ENCODE measurements at regions not wholly inside any gene's neighbourhood (a gene's known extent, or its start where the extent isn't known, plus 50 kb on each side); places are given as distances from the start of the nearest gene placed in this dataset.

DNA sequence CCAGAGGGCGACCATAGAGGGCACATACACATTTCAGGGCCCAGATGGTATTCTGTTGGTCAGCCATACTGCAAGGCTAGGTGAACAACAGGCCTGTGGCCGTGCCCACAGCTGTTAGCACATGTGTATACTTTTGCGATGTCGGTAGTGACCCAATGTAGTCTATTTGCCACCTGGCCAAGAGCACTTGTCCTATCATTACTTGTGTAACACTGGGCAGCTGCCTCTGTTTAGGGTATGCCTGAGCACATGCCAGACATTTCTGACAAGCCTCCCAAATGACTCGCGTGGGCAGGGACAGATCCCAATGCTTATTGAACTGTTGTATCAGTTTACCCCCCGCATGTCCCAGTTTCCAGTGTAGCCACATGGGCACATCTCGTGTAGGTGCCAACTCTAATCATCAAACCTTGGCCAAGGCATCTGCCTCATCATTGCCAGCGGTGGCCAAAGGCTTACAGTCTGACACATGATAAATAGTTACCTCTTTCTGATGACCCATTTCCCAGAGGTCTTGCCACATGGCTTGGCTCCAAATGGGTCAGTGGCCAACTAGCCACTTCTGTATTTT is 74.4 kb upstream of the FBXL4 start:
- no peak for TF ChIP-seq Cebpa-rat (IDR thresholded peaks at IDR 0.05)
- no peak overlapping the region for H3K9ac ChIP-seq
- H3K4me3 ChIP-seq: no peak overlapping the region
- H3K9me3 ChIP-seq: peaks cover 31% of the 10 kb centered on the region
- no peaks in the 10 kb centered on the region for H3K4me1 ChIP-seq
- H3K4me2 ChIP-seq: no peak overlapping the region
- no peaks in the 10 kb centered on the region for H3K36me3 ChIP-seq
- H4K20me1 ChIP-seq: no peaks in the 10 kb centered on the region
- no peaks in the 10 kb centered on the region for H3K27me3 ChIP-seq
- H3K27ac ChIP-seq: no peak overlapping the region

DNA sequence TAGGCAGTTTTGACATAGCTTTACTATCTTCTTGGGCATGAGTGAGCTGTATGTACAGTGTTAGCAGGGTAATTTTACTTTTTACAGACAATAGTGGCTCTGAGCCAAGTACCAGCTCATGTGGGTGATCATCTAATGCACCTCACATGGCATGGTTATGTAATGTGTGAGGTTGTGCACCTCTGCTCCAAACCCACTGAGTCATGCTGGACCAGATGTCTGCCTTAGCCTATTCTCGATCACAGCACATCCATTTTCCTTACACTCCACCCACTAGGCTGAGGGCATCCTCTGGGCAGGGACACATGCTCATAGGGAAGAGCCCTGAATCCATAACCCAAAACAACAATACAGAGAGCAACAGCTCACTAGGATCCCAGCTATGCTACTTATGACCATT is 71.6 kb upstream of the FBXL4 start:
- H3K9me3 ChIP-seq: peaks cover 3% of the 10 kb centered on the region; the same call in 1 of the 2 replicates
- no peak for TF ChIP-seq Cebpa-rat (IDR thresholded peaks at IDR 0.05)

DNA sequence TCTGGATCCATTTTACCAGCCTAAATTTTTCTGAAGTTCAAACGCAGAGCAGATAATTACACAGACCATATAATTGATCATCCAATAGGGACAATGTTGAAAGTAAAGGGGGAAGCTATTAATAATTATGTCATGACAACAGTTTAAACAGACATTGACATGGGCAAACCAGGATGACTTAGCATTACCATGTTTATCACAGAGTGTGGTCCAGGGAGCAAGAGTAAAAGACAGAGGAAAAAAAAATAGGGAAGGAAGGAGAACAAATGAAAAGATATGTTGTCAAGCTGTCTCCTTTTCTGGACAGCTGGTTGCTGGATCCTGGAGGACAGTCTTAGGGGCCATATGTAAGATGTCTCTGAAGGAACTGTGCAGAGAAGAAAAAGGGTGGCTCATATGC is 69.4 kb upstream of the FBXL4 start:
- no peaks in the 10 kb centered on the region for H3K27me3 ChIP-seq
- no peak overlapping the region for H3K4me2 ChIP-seq
- H3K4me3 ChIP-seq: no peak overlapping the region
- peaks cover 9% of the 10 kb centered on the region for H3K4me1 ChIP-seq
- no peaks in the 10 kb centered on the region for H3K9me3 ChIP-seq
- no peaks in the 10 kb centered on the region for H4K20me1 ChIP-seq
- no peak for TF ChIP-seq Cebpa-rat (IDR thresholded peaks at IDR 0.05)
- no peak overlapping the region for H3K9ac ChIP-seq
- no peak overlapping the region for H3K27ac ChIP-seq
- no peaks in the 10 kb centered on the region for H3K36me3 ChIP-seq

More for the DNA sequence above, 71.6 kb upstream of the FBXL4 start:
- Histone ChIP-seq H3K27ac (no peak overlapping the region), H3K4me2 (no peak overlapping the region), H3K4me3 (no peak overlapping the region), H3K27me3 (no peaks in the 10 kb centered on the region), H4K20me1 (no peaks in the 10 kb centered on the region), H3K9ac (no peak overlapping the region), H3K4me1 (peaks cover 9% of the 10 kb centered on the region), H3K36me3 (no peaks in the 10 kb centered on the region)

DNA sequence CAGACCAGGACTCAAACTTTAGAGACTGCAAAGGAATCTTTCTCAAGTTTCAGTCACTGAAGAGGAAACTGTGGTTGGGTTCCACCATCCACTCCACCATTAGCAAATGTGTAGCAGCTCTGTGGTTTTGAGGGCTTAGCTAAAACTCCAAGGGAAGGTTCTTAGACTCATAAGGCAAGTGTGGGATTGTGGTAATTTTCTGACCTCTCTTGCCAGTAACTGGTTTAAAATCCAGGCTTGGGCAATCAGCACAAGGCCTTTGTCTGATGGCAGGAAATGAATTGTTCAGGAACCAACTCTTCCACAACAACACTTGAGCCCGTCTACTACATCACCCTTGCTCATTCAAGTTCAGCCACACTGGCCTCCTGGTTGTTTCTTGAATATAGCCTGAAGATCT is 68.6 kb upstream of the FBXL4 start:
- no peak overlapping the region for H3K27ac ChIP-seq
- peaks cover 9% of the 10 kb centered on the region for H3K4me1 ChIP-seq
- H3K27me3 ChIP-seq: no peaks in the 10 kb centered on the region
- peak overlapping the region; percentile 32; the same call in 1 of the 2 replicates for H3K4me2 ChIP-seq
- H3K9me3 ChIP-seq: no peaks in the 10 kb centered on the region
- no peak overlapping the region for H3K4me3 ChIP-seq
- H3K9ac ChIP-seq: no peak overlapping the region
- no peaks in the 10 kb centered on the region for H4K20me1 ChIP-seq
- TF ChIP-seq Cebpa-rat (IDR thresholded peaks at IDR 0.05): no peak
- no peaks in the 10 kb centered on the region for H3K36me3 ChIP-seq

DNA sequence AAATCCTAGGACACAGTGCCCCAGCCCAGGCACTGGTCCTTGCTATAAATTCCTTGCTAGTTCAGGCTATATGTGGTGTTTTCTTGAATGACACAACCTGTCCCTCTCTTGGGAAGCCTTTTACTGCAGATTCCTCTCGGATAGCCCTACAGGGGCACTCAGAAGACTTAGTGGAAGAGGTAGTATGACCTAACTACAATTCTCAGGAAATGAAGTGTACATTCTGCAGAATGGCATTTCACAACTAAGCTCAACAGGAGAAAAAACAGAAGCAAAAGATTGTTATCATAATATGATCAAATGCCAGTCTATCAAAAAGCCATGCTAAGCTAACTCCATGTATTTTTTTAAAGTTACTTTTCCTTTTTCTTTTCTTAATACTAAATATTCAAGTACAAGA is 66.3 kb upstream of the FBXL4 start:
- H3K9ac ChIP-seq: no peak overlapping the region
- no peaks in the 10 kb centered on the region for H4K20me1 ChIP-seq
- H3K27me3 ChIP-seq: no peaks in the 10 kb centered on the region
- H3K4me3 ChIP-seq: no peak overlapping the region
- no peaks in the 10 kb centered on the region for H3K36me3 ChIP-seq
- H3K4me2 ChIP-seq: no peak overlapping the region
- no peak overlapping the region for H3K27ac ChIP-seq
- H3K4me1 ChIP-seq: peaks cover 9% of the 10 kb centered on the region
- H3K9me3 ChIP-seq: no peaks in the 10 kb centered on the region
- TF ChIP-seq Cebpa-rat (IDR thresholded peaks at IDR 0.05): no peak

DNA sequence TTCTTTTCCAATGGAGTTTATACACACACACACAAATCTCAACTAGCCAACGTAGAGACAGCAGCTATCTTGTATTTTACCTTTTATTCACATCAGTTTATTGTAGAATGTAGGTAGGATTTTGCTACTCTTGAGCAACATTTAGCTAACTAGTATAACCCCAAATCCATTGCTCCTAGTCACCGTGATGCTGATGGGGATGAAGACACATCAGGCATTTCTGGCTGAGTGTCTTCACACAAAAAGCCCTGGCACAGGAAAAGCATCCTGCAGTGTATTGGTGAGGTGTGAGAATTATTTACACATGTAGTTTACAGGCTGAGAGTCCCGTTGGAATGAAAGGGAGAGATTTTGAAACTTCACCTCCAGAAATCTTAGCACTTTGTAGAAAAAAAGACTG is 65.9 kb upstream of the FBXL4 start:
- Histone ChIP-seq H4K20me1 (no peaks in the 10 kb centered on the region), H3K4me3 (no peak overlapping the region), H3K9ac (no peak overlapping the region), H3K27ac (no peak overlapping the region), H3K4me1 (peaks cover 9% of the 10 kb centered on the region), H3K27me3 (no peaks in the 10 kb centered on the region), H3K4me2 (no peak overlapping the region), H3K9me3 (no peaks in the 10 kb centered on the region), H3K36me3 (no peaks in the 10 kb centered on the region)
- TF ChIP-seq Cebpa-rat (IDR thresholded peaks at IDR 0.05): no peak

DNA sequence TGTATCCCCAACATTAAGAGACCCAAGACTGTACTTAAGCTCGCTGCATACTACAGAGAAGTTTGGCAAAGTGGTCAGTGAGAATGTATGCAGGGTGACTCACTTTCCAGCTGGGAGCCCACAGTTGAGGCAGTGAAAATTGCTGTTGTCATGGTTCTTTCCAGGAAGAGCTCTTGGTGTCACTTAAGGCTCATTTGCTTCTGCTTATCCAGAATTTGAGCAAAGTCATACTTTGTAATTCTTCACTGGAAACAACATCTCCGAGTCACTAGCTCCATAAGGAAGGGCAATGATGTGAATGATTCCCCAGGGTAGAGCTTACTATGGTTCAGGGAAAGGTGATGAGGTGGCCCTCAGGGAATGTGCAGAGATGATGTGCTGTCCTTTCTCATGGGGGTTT is 65.4 kb upstream of the FBXL4 start:
- Histone ChIP-seq H3K4me1 (peaks cover 9% of the 10 kb centered on the region), H3K4me2 (no peak overlapping the region), H3K27ac (no peak overlapping the region)

DNA sequence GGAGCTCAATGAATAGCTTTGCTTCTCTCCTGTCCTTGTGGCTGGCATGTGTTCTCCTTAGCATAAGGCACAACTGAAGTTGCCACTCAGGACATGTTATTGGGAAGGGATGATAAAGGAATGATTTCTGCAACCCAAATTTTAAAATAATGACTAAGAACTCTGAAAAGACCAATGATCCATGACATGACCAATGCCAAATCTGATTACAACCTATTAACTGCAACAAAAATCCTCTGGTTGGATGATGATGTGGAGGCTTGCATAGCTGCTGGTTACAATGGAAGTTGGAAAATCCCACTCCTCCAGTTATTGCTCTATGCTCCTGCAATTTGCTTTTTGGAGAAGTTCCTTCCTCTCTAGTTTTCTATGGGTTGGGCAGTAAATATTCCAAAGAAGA is 63.4 kb upstream of the FBXL4 start:
- TF ChIP-seq Cebpa-rat (IDR thresholded peaks at IDR 0.05): no peak
- H3K9me3 ChIP-seq: no peaks in the 10 kb centered on the region
- no peaks in the 10 kb centered on the region for H3K36me3 ChIP-seq
- H4K20me1 ChIP-seq: no peaks in the 10 kb centered on the region
- no peaks in the 10 kb centered on the region for H3K27me3 ChIP-seq
- H3K4me2 ChIP-seq: no peak overlapping the region
- peaks cover 3% of the 10 kb centered on the region for H3K4me1 ChIP-seq
- no peak overlapping the region for H3K9ac ChIP-seq
- H3K27ac ChIP-seq: no peak overlapping the region
- H3K4me3 ChIP-seq: no peak overlapping the region

More for the DNA sequence above, 65.4 kb upstream of the FBXL4 start:
- Histone ChIP-seq H3K27me3 (no peaks in the 10 kb centered on the region), H3K9ac (no peak overlapping the region), H3K4me3 (no peak overlapping the region), H3K9me3 (no peaks in the 10 kb centered on the region), H4K20me1 (no peaks in the 10 kb centered on the region), H3K36me3 (no peaks in the 10 kb centered on the region)
- no peak for TF ChIP-seq Cebpa-rat (IDR thresholded peaks at IDR 0.05)

DNA sequence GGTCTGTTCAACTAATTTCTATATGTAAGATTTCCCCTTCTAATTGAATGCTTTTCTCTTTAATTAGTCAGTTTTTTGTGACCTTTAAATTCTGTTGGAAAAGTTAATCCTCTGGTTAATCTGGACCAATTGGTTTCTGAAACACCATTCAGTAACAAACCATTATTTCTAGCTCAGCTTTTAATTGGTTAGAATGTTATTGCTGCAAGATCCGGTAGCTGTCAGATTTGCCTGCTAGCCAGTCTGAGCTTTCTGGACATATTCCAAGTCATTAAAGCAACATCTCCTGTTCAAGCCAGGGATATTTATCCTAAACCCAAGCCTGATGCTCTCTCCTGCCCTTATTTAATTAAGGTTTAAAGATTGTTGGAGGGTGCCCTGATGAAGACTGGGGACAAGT is 55.1 kb upstream of the FBXL4 start:
- Histone ChIP-seq H3K9ac (no peak overlapping the region), H3K9me3 (no peaks in the 10 kb centered on the region), H4K20me1 (no peaks in the 10 kb centered on the region), H3K4me3 (no peak overlapping the region), H3K27ac (no peak overlapping the region), H3K4me1 (no peaks in the 10 kb centered on the region), H3K36me3 (no peaks in the 10 kb centered on the region), H3K4me2 (no peak overlapping the region), H3K27me3 (no peaks in the 10 kb centered on the region)
- TF ChIP-seq Cebpa-rat (IDR thresholded peaks at IDR 0.05): no peak

DNA sequence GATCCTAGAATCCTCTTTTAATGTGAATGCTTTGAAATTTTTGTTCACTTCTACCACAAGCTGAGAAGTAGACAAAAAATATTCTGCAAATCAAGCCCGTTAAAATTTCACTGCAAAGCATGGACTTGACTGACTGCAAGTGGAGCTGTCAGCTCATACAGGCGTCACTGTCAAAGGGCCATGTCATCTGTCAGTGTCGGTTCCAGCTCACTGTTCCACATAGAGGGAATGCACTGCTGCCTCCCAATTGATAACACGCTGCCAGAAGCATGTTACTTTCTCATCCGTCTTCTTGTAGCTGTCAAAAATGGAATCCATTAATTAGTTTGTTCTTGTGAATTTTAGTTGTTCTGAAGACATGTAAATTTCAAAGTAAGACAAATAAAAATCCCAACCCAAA is 50.4 kb upstream of the FBXL4 start:
- H3K9ac ChIP-seq: no peak overlapping the region
- no peaks in the 10 kb centered on the region for H3K9me3 ChIP-seq
- H3K4me2 ChIP-seq: no peak overlapping the region
- H3K4me3 ChIP-seq: no peak overlapping the region
- no peak for TF ChIP-seq Cebpa-rat (IDR thresholded peaks at IDR 0.05)
- no peaks in the 10 kb centered on the region for H3K27me3 ChIP-seq
- no peaks in the 10 kb centered on the region for H3K36me3 ChIP-seq
- H3K4me1 ChIP-seq: no peaks in the 10 kb centered on the region
- H4K20me1 ChIP-seq: no peaks in the 10 kb centered on the region
- H3K27ac ChIP-seq: no peak overlapping the region

Measured in BLaER1 (cell line).